22Rv1 (cell line): ENCODE measurements at regions not wholly inside any gene's neighbourhood (a gene's known extent, or its start where the extent isn't known, plus 50 kb on each side); places are given as distances from the start of the nearest gene placed in this dataset.

Experiments
- ZFX ChIP-seq: fragments of 450-650 bp; IDR thresholded peaks from 2 replicates; pipeline ENCODE4 v1.6.1; 2017; ENCODE audit warnings: antibody characterized with exemption, borderline replicate concordance
- TF ChIP-seq, protein P1 (sequence below): fragments of 450-650 bp; IDR thresholded peaks from 2 replicates; pipeline ENCODE4 v1.5.1; 2017; ENCODE audit warnings: mild to moderate bottlenecking

DNA sequence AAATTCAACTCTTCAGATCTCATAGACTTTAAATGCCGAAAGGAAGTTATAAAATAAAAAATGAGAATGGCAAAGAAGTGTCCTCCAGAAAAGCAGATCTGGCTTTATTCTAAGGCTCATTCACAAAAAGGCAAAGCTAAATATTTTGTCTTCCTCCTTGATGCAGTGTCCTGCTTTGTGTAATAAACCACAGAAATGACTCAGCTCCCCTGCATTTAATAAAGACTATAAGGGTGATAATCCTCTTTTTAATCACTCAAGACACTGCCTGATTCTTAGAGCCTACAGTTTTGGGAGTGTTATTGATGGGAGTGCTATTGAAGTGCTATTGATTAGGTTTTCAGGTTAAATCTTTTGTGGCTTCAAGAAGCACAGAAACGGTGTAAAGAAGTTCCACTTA, 482.0 kb downstream of the PCDH20 start:
- TF ChIP-seq, protein P1, sequence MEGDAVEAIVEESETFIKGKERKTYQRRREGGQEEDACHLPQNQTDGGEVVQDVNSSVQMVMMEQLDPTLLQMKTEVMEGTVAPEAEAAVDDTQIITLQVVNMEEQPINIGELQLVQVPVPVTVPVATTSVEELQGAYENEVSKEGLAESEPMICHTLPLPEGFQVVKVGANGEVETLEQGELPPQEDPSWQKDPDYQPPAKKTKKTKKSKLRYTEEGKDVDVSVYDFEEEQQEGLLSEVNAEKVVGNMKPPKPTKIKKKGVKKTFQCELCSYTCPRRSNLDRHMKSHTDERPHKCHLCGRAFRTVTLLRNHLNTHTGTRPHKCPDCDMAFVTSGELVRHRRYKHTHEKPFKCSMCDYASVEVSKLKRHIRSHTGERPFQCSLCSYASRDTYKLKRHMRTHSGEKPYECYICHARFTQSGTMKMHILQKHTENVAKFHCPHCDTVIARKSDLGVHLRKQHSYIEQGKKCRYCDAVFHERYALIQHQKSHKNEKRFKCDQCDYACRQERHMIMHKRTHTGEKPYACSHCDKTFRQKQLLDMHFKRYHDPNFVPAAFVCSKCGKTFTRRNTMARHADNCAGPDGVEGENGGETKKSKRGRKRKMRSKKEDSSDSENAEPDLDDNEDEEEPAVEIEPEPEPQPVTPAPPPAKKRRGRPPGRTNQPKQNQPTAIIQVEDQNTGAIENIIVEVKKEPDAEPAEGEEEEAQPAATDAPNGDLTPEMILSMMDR, result no peak
- TF ChIP-seq ZFX, result no peak
